ENCODE measurements at regions not wholly inside any gene's neighbourhood (a gene's known extent, or its start where the extent isn't known, plus 50 kb on each side); places are given as distances from the start of the nearest gene placed in this dataset.
A peak's percentile ranks its signal among the peaks of the same experiment; 100 is the strongest.

- DNase-seq (ENCODE audit: low read depth), result no peak
Measured at GRCh38 chr12:90311561-90311960, 602.9 kb upstream of the ATP2B1 start.

DNA sequence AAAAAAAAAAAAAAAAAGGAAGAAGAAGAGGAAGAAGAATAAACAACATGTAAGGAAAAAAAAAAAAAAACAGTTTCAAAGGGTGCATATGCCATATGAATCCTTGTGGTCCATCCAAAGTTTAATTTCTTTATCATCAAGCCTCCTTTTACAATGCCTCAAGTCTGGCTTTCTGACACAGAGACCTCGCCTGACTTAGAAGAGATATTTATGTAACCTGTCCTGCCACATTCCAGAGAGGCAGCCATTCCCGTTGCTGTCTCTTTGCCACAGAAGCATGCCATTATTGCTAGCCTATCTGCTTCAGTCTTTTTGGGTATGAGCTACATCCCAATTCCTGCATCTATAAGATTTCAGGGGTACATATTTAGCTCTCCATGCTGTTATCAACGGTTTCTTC, 596.7 kb upstream of the ATP2B1 start:
- DNase-seq (ENCODE audit: low read depth), result no peak

GRCh38 chr12:90304231-90304630, 595.6 kb upstream of the ATP2B1 start:
- DNase-seq (ENCODE audit: low read depth), result no peak

- DNase-seq (ENCODE audit: low read depth), result no peak
Measured at GRCh38 chr12:90303771-90304170, 595.1 kb upstream of the ATP2B1 start.

DNA sequence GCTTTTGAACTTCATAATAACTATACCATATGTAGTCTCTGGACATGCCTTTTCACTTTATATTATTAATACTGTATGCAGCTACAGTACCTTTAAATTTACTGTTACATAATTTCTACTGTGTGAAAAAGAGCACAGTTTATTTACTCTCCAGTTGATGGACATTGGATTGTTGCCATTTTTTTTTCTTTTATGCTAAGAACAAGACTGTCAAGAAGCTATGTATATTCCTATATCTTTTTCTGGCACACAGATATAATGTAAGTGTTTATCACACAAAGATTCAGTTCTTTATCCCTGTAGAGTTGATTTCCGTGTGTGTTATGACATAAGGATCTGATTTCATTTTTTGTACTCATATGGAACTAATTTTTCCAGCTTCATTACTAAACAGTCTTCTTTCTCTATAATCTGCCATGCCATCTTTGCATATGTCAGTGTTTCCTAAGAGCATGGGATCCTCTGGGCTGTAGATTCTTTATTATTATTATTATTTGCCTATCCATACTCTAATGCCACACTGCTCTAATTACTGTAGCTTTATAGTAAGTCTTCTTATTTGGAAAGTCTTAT, 593.0 kb upstream of the ATP2B1 start:
- no peak for DNase-seq (ENCODE audit: low read depth)

DNA sequence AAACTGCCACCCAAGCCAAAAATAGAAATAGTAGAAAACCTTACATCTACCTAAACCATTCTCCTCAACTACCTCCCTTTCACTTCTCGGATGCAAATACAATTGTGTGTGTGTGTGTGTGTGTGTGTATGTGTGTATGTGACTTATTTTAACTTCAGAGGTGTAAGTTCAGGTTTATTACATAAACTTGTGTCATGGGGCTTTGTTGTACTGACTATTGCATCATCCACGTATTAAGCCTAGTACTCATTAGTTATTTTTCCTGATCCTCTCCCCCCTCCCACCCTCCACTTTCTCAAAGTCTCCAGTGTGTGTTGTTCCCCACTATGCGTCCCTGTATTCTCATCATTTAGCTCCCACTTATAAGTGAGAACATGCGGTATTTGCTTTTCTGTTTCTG, 592.5 kb upstream of the ATP2B1 start:
- no peak for DNase-seq (ENCODE audit: low read depth)

- no peak for DNase-seq (ENCODE audit: low read depth)
Measured at GRCh38 chr12:90299666-90300065, 591.0 kb upstream of the ATP2B1 start.

- no peak for DNase-seq (ENCODE audit: low read depth)
Measured at GRCh38 chr12:90299121-90299520, 590.5 kb upstream of the ATP2B1 start.

GRCh38 chr12:90298289-90298948, 589.8 kb upstream of the ATP2B1 start:
- no peak for DNase-seq (ENCODE audit: low read depth)

- DNase-seq (ENCODE audit: low read depth), result no peak
Measured at GRCh38 chr12:90295858-90296257, 587.2 kb upstream of the ATP2B1 start.

DNA sequence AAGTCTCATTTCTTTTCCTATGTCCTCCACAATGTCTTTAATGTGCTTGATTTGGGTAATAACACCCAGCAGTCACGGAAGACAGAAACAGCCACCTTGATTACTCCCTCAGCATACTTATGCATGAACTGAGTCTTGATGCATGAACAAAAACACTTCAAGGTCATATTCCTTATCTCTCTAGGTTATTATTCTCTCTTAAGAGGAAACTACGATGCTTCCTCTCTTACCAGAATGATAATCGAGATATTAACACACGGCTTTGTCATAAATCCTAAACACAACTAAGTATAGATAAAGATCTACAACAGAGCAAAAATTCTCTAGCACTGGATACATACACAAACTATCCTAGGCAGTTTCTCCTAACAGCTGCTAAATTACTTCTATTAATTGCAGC, 583.5 kb upstream of the ATP2B1 start:
- no peak for DNase-seq (ENCODE audit: low read depth)

DNA sequence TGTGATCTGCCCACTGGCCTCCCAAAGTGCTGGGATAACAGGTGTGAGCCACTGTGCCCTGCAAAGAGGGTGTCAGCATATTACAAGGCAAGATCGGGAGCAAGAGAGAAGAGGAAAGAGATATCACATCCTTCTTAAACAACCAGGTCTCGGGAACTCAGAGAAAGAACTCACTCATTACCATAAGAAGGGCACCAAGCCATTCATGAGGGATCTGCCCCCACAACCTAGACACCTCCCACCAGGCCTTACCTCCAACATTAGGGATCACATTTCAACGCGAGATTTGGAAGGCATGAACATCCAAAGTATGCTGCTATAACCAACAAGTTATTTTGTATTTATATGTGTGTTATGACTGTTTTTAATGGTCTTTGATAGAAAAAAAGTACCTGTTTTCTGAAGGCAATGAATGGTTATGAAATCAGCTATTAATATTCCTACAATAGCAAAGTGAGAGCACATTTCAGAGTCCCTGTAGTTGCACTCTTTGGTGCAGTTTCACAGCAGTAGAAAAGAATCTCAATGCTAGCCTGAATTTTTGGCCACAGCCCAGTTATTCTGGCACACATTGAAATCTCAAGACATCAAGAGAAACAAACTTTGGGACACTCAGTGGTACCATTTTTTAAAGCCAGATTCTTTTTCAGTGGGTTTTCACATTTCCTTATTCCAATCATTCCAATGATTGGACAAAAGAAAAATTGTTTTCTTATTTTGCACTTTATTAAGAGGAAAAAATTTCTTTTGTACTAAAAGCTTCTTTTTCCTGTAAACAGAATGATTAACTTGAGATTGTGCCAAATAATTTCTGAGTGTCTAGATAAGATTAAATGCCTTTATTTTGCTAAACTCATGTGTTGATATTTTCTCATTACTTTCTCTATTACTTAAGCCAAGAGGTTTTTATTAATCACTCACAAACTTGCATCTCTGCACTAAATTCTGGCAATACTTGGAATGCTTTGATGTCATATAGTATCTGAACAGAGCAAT, 582.6 kb upstream of the ATP2B1 start:
- DNase-seq (ENCODE audit: low read depth), result no peak

- no peak for DNase-seq (ENCODE audit: low read depth)
Measured at GRCh38 chr12:90287585-90287984, 578.9 kb upstream of the ATP2B1 start.

GRCh38 chr12:90281154-90281868, 572.7 kb upstream of the ATP2B1 start:
- peak; percentile 56 for DNase-seq (ENCODE audit: low read depth)

DNA sequence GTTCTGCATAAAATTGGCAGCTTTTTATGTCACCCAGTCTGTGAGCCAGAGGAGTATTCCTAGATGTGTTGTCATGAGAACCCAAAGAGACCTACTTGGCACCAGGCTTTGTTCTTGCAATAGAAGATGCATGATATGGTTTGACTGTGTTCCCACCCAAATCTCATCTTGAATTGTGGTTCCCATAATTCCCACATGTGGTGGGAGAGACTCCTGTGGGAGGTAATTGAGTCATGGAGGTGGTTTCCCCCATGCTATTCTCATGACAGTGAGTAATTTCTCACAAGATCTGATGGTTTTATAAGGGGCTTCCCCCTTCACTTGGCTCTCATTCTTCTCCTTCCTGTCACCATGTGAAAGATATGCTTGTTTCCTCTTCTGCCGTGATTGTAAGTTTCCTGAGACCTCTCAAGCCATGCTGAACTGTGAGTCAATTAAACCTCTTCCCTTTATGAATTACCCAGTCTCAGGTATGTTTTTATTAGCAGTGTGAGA, 572.0 kb upstream of the ATP2B1 start:
- peak; percentile 19 for DNase-seq (ENCODE audit: low read depth)

DNA sequence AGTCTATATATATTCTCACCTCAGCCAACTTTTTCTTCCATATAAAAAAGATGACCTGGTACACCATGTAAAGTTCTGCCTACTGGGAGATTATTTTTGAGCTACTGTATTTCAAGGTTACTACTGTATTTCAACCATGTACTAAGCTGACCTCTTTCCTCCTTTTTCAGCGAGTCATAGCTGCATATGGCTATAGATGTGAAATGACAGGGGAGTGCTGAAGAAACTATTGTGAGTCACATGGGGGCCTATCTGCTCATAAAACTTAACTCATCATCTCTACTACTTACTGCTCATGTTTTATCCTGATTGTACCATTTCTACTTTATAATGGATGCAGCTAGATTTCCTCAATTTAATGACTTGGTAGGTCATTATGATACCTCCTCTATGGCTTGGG, 571.4 kb upstream of the ATP2B1 start:
- peak; percentile 43 for DNase-seq (ENCODE audit: low read depth)

DNA sequence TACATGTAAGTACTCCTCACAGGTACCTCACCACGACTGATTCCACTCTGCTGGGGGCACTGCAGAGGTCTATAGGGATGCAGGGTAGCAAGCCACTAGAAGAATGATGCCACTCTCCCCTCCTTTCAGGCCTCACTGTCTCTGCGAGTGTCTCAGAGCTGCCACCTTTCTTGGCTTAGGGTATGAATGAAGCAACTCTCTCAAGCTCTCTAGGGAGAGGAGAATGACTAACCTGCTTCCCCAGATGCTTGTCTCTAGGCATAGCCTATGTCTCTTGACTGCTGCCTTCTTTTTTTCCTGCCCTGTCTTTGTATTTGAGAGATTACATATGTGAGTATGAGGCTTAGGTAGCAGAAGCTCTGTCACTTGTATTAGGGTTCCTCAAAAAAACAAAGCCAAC, 566.5 kb upstream of the ATP2B1 start:
- DNase-seq (ENCODE audit: low read depth), result no peak

DNA sequence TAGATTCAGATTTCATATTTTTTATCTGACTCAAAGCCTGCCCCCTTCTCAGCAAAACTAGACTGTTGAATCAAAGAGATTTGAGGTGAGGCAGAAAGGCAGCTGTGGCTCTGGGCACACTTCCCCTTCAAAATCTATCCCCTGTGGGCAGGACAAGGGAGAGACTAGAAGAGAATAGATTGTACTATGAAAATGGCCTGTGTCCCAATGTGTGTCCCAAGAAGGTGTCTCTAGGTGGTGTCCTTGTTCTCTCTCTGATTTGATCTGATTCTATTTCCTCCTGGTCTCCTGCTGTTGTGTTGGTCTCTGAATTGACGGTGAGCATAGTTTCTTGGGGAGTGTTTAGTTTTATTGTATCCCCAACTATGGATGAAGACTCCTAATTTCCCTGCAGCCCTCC, 565.8 kb upstream of the ATP2B1 start:
- no peak for DNase-seq (ENCODE audit: low read depth)

GRCh38 chr12:90268574-90268973, 559.9 kb upstream of the ATP2B1 start:
- no peak for DNase-seq (ENCODE audit: low read depth)

DNA sequence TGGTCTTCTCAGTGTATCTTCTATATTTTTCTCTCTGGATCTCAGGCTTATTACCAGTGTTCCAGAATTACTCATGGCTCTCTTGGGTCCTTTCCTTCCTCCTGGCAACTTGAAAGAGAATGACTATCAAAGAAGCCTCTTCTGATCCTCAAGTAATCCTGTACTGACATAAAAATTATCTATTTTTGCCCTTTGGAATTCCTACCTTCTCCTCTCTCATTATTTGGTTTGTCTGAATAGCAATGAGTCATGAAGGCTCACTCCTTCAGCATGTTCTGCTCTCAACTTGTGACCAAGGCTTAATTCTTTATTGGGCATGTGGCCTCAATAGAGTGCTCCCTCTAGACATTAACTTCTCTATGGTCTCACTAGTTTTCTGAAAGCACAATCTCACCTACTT, 553.6 kb upstream of the ATP2B1 start:
- DNase-seq (ENCODE audit: low read depth), result peak; percentile 49

DNA sequence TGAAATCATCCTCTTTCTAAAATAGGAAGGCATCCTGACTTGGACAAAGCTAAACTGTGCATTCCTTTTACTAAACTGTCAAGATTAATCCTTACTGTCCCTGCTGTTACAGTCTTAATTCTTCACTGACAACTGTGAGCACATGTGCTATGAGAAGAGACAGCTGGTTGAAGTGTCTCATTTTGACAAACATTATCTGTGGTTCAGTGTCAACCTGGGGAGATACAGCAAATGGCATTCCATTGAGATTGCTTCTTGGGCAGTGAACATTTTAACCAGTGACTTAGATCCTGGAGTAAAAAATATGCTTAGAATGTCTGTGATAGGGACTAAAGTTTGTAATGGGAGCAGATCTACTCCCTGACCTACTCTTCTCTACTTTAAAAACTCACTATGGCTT, 552.6 kb upstream of the ATP2B1 start:
- peak; percentile 47 for DNase-seq (ENCODE audit: low read depth)

DNA sequence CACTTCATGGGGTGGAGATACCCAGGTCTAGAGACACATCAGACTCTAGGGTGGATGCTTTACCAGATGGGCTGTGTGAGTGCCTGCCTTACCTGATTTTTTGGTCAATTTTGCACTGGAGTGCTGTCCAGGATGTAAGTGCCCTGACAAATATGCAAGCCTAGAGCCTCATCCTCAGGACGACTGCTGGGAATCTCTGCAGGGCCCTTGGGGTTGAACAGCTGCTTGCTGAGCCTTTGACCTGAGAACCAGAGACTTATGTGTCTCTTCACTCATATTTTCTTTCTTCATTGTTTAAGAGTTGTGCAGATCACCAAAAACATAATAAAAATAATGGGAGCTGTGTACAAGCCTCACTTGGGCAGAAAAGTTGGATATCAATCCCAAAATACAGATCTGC, 551.5 kb upstream of the ATP2B1 start:
- DNase-seq (ENCODE audit: low read depth), result no peak

Measured in EH (cell line).